Activated CD4-positive, CD25-positive, alpha-beta regulatory T cell treated with anti-CD3 and anti-CD28 coated beads, Interleukin-2, amount 50 U/mL, for 24 hours (primary cell): ENCODE measurements at regions not wholly inside any gene's neighbourhood (a gene's known extent, or its start where the extent isn't known, plus 50 kb on each side); places are given as distances from the start of the nearest gene placed in this dataset.

Source experiments
- ATAC-seq, 2 donors: fragments of 150-1000 bp; cut with Tn5 transposase; one replicate each; pipeline ENCODE4 v1.10.0; 2021; ENCODE audit warnings: mild to moderate bottlenecking in 1 of 2, moderate library complexity in 1 of 2

DNA sequence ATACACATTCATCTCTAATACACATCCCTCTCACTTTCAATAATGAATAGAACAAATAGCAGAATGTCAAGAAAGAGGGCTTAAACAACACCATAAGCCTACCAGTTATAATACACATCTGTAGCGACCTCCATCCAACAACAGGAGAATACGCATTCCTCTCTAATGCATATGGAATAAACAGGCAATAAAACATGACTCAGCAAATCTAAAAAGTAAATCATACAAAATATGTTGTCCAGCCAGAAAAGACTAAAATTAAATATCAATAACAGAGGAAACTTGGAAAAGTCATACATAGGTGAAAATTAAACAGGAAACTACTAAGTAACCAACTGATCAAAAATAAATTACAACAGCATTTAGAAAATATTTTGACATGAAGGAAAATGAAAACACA lies 1127.5 kb upstream of the NCAM2 start:
- ATAC-seq, result no peak

DNA sequence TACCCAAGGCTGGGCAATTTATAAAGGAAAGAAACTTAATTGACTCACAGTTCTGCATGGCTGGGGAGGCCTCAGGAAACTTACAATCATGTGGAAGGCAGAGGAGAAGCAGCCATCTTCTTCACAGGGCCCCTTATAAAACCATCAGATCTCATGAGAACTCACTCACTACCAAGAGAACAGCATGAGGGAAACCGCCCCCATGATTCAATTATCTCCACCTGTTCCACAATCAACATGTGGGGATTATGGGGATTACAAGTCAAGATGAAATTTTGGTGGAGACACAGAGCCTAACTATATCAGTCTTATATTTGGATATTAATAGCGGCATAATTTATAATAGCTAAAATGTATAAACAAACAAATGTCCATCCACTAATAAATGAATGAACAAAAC lies 1123.7 kb upstream of the NCAM2 start:
- no peak for ATAC-seq

DNA sequence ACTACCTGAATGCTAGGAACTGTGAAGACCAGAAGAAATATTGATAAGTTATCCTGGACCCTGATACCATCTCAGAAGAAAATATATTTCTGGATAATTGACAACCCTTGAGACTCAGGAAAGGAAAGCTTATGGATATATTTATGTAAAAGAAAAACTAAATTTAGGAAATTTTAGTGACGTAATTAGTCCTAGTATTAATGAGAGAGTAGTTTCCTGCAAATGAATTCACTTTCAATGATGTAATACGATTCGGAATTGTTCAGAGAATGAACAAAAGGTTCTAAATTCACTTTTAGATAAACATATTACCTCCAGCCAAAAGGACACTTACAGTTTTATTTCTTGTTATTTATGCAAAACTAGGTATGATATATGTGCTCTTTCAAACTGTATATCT lies 1120.1 kb upstream of the NCAM2 start:
- no peak for ATAC-seq

DNA sequence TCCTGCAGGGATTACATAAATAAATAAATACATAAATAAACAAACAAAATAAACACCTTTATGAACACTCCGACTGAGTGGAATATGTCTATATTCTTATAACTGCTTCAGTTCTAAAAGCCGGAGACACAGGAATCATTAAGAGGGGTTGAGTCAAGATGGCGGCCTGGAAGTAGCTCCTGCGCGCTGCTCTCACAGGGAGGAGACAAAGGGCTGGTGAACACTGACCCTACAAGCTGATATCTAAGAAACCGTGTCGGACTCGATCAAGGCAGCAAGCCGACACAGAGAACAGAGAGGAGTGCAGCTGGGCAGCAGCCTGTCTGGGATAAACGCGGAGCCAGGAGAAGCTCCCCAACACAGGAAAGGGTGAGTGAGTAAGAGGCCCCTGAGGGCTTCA lies 1098.6 kb upstream of the NCAM2 start:
- ATAC-seq, result no peak

DNA sequence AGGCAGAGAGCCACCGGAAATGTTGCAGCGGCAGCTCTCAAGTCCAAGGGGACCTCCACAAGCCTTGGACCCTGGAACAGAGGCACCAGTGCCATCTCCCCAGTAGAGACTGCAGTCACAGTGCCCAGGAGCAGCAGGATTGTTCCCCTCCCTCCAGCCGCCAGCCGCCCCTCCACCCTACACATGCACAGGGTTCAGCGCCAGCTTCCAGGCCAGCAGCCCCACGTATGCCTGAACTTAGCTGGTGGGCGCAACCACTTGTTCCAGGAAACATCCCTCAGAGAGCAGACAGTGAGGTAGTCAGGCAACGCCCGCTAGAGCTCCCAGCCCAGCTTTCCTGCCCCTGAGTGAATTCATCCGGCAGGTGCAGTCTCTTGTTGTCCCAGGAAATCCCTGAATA lies 1098.1 kb upstream of the NCAM2 start:
- ATAC-seq, result no peak

DNA sequence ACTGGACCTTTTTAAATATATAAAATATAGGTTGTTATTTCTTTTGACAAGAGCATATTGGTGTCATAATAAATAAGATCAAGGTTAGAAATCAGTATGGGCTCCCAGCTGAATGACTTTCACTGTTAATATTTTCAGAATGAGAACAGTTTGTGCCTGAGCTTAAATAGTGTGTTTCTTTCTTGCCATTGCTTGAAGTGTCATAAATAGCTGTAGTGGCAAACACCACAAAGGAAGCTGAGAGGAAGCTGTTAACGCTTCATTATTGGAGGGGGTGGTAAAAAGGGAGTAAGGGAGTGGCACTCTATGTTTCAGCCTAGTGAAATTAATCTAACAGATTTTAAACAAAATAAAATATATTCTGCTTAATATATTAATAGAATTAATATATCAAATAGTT lies 1089.8 kb upstream of the NCAM2 start:
- no peak for ATAC-seq

DNA sequence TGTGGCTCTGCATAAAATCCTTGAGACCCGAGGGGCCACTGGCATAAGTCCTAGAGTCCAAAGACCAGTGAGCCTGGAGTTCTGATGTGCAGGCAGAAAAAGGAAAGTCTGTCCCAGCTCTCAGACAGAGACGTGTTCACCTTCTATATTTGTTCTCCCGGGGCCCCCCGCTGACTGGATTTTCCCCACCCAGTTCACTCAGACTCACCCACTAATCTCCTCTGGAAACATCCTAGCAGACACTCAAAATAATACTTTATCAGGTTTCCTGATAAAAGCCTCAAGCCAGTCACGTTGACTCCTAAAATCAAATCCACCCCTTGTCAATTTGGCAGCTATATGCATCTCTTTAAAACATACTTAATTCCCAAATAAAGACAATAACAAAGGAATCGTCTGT lies 1084.2 kb upstream of the NCAM2 start:
- no peak for ATAC-seq

DNA sequence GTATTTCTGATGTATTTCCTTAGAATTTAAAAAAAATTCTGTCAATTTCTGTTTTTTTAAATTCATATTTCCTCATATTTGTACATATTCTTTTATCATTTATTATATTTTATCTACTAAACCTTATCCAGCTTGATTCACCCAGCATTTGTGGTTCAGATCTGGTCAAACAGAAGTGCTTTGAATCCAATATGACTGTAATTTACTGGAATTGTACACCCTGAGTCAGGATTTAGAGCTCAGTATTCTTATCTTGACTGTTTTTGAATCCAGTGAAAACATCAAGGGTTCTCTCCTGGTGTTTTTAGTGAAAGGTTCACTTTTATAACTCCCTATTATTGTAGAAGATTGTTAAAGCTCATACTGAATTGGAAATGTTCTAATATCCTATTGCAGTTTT lies 1077.0 kb upstream of the NCAM2 start:
- no peak for ATAC-seq

DNA sequence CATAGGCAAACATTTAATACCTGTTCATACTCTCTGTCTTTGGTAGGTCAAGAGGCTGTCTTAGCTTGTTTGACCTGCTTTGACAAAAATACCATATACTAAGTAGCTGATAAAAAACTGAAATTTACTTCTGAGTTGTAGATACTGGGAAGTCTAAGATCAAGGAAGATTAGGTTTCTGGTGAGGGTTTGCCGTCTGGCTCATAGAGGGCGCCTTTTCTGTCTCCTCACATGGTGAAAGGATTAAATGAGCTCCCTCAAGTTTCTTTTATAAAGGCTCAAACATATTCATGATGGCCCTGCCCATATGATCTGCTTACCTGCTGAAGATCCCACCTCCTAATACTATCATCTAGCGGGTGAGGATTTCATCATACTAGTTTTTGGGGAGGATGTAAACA lies 1076.1 kb upstream of the NCAM2 start:
- ATAC-seq, result no peak

DNA sequence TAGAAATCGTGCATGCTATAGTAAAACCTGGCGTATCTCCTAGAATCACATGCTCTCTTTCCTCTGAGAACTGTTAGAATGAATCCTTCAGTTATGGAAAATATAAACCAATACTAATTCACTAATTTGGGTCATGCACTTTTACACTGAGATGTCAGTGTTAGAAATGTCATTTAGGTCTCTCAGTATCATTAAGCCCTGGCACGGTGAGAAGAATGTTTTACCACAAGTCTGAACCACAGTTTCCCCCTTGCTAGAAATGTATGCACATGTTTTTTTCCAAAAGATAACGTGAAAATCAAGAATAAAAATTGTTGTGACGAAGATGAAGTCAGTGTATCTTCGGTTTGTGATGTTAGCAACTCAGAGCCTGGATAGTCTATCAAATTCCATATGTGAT lies 1062.7 kb upstream of the NCAM2 start:
- ATAC-seq, result no peak

DNA sequence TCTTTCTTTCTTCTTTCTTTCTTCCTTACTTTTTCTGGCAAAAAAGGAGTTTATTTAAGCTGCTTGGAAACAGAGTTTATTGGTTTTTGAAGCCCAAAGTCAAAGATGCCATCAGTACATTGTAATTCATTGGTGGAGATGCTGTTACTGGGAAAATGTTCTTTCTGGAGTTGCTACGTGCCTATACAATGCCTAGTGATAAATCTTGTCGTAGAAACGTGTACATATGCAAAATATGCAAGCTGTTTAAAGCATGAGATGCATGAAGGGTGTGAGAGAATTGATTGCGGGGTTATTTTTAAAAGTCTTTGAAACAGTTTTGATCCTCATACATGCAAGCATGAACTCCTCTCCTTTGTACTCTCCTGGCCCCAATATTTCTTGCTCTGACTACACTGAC lies 1060.6 kb upstream of the NCAM2 start:
- no peak for ATAC-seq

DNA sequence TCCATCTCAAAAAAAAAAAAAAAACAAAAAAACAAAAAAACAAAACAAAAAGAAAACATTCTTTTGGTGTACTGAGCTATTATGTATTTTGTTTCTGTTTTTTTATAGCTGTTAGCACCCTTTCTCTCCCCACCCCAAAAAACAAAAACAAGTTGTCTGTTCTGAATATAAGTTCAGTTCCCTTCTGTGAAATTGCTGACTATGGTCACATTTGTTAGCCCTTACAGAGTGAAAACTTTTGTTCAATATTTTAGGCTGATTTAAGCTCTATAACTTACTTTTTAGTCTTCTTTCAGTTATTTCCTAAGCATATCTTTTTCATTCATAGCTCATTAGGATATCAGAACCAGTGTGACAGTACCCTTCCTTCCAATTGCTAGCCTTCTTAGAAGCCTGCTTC lies 1056.6 kb upstream of the NCAM2 start:
- no peak for ATAC-seq

DNA sequence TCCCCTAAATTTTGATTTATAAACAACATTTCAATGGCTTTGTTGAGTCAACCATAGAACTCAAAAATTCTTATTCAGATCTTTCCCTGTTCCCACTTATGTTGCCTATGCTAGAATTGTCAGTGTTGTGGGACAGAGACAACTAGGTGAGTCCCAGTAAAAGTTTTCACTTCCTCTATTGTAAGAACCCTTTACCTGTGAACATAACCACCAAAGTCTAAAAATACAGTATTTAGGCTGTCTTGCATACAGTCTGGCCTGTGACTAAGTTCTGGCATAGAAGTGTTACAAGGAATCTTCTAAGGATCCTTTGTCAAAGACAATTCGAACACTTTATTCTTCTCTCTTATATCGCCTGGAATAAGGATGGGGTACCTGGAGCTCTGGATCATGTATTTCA lies 1047.9 kb upstream of the NCAM2 start:
- no peak for ATAC-seq

DNA sequence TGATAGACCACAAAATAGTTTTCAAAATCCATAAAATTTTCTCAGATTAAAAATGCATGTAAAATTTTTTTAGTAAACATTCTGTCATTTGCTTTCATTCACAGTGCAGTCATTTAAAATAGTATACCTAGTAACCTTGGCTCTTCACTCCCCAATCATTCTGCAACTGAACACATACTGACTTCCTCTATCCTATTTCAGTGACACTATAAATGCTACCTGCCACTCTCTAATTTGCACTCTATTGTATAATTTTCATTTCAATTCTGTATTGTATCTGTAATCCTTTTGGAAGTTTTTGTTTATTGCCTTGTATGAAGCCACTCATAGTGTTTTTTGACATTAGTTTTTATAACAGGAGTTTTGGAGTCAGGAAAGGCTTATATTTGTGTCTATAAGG lies 1029.1 kb upstream of the NCAM2 start:
- ATAC-seq, result no peak

DNA sequence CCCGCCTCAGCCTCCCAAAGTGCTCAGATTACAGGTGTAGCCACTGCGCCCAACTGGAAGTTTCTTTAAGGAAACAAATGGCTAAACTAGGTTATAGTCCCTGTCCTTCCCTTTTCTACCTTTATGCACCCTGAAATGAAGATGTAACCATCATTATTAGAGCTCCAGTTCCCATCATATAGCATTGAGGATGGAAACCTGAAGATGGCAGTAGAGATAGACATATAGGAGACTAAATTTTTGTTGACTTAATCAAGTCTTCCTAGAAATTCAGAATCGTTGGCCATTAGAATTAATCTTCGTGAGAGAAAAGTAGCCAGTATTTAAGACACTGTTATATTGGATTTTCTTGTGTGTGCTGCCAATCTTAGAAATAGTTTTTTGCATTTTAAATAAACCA lies 1016.3 kb upstream of the NCAM2 start:
- ATAC-seq, result no peak

DNA sequence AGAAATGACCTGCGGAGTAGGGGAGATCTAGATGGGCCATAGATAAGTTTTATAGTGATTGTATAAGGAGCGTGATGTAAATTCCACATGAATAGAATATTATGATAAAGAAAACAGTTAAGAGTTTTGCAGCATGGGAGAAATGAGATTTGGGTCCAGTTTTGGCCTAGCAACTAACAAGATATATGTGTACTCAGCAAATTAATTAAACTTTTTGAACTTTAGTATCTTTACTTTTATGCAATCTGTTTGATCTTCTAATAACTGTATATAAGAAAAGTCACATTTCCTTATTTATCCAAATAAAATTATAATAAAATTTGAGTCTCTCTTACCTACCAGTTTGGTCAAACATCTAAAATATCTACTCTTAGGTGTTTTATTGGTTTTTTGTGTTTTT lies 1011.8 kb upstream of the NCAM2 start:
- ATAC-seq, result no peak

DNA sequence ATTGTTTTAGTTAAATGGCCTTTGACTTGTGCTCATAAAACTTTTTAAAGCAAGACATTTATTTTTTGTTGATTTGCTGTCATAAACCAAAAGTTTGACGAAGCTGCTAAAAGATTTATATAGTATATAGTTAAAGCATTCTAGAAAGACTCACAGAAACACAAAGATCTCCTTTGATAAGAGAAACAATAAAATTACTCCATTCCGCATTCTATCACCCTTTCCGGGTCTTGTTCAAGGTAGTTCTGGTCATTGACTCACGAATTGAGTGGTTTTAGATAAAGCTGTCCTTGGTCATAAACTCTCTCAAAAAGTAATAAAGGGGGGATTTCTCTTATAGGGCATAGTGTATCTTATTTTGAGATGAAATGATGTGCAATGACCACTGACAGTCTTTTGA lies 1010.5 kb upstream of the NCAM2 start:
- no peak for ATAC-seq

DNA sequence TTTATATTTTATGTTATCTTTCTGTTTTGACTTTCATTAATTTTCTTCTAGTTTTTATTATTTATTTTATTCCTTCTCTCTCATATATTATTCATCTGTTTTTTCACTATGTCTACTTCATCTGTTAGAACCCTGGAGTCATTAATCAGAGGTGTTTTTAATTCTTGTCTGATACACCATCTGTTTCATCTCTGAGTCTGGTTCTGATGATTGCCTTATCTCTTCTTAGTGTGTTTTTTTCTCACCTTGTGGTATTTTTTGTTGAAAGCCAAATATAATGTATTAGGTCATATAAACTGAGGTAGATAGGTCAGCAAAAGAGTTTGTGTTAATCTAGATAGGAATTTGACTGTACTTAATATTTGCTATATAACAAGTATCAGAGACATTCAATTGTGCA lies 1005.7 kb upstream of the NCAM2 start:
- no peak for ATAC-seq

DNA sequence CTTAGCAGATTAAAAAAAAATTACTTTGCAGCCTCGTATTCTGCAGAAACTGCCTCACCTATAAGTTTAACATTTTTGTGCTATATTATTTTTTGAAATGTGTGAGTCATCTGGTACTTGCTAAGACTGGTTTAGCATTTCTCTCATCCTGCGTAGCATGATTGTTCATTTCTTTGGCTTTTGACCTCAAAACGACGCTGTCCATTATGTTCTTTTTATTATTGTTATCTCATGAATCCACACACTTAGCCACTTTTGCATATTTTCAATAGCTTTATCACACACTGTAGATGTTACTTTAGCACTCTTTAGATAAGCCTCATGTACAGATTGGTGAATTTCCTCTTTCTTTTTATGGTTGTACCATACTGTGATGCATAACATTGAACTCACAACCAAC lies 1004.9 kb upstream of the NCAM2 start:
- no peak for ATAC-seq

DNA sequence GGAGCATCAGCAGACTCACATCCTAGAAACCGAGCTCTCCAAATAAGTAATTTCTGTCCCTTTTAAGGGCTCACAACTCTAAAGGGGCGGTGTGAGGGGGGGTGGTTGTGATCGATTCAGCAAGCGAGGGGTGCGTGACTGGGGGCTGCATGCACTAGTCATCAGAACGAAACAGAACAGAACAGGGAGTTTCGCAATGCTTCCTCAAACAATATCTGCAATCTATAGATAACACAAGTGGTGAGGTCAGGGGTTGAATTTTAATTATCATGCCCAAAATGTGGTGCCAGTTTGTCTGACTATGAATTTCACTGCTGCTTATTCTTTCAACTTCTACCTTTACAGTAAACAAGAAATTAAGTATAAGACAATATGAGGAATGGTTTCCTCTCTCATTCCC lies 1003.0 kb upstream of the NCAM2 start:
- ATAC-seq, result no peak

DNA sequence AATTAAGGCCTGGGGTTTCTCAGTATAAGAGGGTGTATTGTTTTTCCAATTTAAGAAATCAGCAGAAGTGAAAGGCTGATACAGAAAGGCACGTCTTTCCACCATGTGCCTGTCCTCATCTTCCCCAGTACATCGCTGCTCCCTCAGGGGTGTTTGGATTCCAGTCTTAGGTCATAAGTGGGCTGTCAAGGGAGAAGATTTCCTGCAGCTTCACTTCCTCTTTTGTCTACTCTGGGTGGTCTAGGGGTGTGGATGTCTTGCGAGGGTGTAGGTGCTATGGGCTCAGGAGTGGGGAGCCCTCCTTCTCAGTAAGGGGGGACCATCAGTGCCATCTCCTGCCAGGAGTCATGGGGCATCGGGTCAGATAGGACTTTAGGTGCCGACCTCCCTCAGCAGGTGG lies 999.8 kb upstream of the NCAM2 start:
- ATAC-seq, result no peak

DNA sequence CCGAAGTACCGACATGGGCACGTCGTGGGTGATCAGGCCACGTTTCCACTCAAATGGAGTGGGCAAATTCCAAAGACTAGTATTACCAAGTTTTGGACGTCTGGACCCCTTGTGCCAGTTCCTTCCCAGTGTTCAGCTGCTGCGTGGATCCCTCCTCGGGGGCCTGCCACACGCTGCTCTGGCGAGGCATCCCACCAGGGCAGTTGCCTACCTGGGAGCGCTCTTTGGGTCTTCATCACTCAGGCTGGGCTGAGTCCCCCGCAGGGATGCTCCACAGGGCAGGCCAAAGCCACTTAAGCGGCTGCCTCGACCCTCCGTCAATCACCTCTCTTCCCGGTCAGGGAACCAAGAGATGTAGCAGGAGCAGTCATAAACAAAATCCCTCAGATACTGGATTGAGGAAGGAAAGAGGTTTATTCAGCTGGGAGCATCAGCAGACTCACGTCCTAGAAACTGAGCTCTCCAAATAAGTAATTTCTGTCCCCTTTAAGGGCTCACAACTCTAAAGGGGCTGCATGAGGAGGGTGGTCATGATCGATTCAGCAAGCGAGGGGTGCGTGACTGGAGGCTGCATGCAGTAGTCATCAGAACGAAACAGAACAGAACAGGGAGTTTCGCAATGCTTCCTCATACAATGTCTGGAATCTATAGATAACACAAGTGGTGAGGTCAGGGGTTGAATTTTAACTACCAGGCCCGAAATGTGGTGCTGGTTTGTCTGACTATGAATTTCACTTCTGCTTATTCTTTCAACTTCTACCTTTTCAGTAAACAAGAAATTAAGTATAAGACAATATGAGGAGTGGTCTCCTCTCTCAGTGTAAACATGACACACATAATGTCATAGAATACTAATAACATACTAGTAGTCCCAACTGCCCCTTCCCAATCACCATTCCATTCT lies 998.6 kb upstream of the NCAM2 start:
- ATAC-seq, result no peak

DNA sequence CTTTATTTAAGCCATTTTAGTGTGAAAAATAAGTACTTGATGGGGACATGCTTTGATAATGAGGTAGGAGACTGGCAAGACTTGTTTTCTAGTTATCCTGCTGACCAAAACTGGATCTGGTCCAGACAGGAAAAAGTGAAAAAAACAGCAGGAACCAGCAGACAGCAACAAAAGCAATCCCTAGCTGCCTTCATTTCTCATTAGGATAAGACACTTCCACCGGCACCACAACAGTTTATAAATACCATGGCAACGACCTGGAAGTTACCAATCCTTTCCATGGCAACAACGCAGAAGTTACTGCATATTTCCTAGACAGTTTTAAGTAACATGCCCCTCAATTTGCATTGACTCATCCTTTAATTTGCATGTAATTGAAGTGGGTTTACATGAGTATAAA lies 993.8 kb upstream of the NCAM2 start:
- no peak for ATAC-seq

DNA sequence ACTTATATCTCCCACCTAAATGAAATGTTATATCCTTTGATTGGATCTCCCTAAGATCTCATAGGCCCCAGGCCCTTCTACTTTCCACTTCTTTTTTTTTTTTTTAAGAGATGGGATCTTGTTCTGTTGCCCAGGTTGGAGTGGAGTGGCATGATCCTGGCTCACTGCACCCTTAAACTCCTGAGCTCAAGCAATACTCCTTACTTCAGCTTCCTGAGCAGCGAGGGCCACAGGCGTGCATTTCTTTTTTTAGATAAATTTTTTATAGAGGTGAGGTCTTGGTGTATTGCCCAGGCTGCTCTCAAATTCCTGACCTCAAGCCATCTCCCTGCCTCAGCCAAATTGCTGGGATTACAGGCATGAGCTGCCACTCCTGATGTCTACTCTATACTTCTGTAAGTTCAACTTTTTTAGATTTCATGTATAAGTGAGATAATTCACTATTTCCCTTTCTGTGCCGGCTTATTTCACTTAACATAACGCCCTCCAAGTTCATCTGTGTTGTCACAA lies 987.5 kb upstream of the NCAM2 start:
- ATAC-seq, result no peak

DNA sequence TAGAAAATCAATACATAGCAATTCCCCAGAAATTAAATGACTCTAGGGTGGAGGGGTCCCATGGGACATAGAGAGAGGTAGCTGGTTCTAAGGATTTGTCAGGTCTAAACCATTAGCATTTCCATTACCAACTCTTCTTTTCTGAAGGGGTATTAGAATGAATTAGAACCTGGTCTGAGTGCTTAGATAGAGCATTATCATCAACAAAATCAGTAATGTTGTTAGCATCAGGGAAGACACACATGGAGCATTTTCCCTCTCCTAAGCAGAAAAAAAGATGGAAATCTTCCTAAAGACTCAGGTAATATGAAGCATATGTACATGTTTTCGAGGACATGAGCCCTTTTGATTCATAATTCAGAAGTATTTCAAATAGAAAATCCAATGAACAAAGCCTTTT lies 984.4 kb upstream of the NCAM2 start:
- no peak for ATAC-seq
